Hematopoietic multipotent progenitor cell treated with erythropoietin and hydrocortisone succinate and interleukin-3 and kit ligand, for 17 days (in vitro differentiated cells): ENCODE measurements at regions not wholly inside any gene's neighbourhood (a gene's known extent, or its start where the extent isn't known, plus 50 kb on each side); places are given as distances from the start of the nearest gene placed in this dataset.

Experiments
- DNase-seq: peaks from one replicate; pipeline ENCODE4 v3.0.0-alpha.2; 2015; ENCODE audit warnings: low spot score

- no peak for DNase-seq
Measured at GRCh38 chr7:25953859-25954258, 198.1 kb upstream of the NFE2L3 start.

GRCh38 chr7:25954395-25954794, 197.6 kb upstream of the NFE2L3 start:
- no peak for DNase-seq

GRCh38 chr7:25959168-25959734, 192.7 kb upstream of the NFE2L3 start:
- DNase-seq, result no peak

GRCh38 chr7:25963733-25964132, 188.3 kb upstream of the NFE2L3 start:
- DNase-seq, result no peak

DNA sequence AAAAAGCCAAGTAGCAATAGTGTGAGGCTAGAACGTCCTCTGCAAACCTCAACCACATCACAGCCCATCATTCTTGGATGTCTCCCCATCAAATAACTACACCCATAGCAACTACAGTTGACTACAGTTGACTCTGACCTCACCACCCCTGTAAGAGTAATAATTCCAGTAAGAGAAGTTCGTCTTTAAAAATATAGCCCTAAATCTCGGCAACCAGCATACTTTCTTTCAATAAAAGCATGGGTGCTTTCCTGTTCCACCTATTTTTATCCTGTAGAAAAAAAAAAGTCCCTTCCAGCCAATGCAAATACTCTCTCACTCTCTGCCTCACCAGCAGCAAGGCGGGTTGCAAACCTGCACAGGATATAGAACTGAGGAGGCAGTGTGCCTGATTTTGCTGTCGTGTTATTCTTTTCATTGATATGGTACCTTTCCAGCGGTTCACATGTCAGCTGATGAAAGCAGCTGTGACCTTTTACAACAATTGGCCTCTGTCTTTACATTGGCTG, 187.5 kb upstream of the NFE2L3 start:
- no peak for DNase-seq

DNA sequence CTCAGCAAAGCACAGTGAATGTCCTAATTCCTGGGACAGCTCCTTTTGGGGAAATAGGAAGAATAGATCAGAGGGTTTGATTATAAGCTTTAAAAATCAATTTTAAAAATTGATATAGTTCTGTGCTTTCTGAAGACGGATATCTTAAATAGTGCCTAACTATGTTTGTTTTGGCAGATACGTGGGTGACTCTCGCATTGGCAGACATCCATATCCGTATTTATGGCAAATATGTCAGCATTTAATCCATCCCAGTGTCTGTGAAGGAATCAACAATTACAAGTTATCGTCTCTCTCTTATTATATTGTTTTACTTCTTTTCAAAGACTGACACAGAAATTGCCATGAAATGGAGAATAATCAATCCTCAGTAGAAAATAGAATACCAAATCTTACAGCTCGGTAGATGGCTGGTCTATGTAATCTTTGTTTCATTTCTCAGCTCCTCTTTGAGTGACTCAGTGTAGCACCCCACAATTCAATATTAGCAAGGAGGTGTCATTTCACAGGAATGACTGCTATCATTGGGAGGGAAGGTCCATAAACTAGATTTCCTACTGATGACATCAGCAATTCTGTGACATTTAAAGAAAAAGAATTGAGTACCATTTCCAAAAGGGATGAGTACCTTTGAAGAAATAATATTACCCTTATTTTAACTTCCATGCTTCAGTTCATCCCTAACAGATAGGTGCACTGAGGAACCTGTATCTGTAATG, 186.4 kb upstream of the NFE2L3 start:
- no peak for DNase-seq

DNA sequence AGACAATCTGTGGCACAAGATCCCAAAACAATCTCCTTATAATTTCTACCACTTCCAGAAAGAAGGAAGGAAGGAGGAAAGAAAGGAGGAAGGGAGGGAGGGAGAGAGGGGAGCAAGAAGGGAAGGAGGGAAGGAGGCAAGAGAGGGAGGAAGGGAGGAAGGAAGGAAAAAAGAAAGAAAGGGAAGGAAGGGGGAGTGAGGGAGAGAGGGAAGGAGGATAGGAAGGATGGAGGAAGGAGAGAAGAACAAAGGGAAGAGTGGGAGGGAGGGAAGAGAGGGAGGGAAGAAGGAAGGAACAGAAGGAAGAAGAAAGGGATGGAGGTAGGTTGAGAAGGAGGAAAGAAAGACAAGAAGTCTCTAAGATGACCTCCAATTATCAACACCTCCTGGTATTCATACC, 185.5 kb upstream of the NFE2L3 start:
- DNase-seq, result no peak

DNA sequence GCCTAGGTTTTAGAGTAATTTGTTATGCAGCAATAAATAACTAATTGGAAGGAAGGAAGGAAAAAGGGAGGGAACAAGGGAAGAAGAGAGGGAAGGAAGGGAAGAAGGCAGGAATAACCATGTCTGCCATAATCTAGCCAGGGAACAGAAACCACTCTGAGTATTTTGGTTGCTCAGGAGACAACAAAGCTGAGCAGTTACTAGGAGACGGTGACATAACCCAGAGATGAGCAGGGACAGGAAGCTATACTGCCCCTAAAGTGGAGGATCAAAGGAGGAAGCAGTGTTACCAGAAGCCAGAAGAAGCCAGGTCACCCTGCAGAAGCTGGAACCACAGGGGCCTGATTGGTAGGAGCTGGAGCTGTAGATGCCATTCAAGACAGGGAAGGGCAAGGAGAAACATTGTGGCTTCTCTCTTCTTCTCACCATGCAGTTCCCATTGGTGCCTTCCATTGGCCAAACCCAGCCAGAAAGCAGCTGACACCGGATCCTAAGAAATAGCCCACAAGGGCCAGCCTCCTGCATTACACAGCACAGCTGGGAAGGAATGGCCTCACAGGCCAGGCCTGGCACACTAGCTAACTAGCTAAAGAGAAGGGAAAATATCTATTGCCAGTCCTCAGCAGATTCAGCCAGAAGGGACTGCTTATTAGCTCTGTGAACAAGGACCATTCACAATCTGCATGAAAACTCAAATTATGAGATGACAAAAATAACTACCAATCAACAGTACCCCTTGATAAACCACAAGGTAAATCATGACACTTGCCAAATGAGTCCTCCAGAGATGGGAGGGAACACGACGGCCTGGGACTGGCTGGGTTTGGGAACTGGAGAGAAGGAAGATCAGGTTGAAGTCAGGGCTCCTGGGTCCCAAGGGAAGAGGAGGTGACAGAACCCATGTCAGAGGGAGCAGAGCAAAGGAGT, 184.5 kb upstream of the NFE2L3 start:
- no peak for DNase-seq

DNA sequence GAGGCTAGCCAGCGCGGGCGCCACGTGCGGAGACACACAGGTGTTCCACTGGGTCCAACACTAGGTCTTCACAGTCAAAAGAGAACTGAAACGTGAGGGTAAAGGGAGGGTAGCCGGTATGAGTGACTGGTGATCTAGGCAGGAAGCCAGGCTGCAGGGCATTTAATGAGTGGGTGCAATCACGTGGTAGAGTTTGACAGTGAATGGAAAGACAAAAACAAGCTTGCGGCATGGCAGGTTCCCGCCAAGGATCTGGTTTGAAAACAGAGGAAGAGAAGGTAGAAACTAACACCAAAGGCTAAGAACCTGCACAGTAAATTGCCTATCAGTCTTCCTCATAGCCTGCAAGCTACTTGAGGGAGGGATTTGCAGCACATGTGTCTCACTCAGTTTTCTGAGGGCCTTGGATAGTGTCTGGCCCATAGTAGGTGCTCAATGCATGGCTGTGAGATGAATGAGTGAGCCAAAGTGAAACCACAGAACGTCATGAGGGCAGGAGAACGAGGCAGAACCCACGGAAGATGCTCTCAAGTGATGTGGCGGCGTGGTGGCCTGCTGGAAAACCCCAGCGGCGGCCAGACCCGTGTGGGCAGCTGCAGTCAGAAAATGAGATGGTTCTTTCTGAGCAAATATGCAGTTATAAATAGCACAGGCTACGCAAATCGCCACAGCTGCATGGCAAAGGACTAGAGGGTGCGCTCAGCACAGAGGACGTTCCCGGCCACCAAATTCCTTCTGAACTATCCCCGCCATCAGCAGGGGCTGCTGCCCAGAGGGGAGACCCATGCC, 183.6 kb upstream of the NFE2L3 start:
- DNase-seq, result no peak

DNA sequence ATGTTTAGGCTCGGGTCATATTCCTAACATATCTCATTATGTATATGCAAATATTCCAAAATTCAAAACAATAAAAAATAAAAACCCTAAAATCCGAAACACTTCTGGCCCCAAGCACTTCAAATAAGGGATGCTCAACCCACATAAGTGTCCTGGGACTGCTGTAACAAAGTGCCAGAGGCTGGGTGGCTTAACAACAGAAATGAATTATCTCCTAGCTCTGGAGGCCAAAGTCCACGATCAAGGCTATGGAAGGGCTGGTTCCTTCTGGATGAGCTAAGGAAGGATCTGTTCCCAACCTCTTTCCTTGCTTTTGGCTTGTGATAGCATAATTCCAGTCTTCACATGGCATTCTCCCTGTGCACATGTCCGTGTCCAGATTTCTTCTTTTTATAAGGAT, 181.6 kb upstream of the NFE2L3 start:
- no peak for DNase-seq

DNA sequence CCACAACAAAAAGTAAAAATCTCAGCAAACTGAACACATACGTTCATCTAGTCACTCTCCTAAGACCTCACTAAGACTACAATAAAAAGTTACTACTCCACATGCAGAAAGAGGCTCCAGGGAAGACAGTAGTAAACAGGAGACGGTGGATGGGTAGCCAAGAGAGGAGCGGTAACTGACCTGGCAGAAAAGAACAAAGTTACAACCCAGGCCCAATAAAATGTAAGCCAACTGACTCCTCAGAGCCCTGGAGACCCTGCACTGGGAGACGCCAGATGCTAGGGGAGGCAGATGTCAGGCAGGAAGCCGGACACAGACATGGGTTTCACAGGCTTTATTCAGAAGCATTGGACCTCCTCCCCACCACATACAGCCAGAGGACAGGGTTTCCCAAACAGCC, 181.1 kb upstream of the NFE2L3 start:
- no peak for DNase-seq

GRCh38 chr7:25976630-25977029, 175.4 kb upstream of the NFE2L3 start:
- no peak for DNase-seq

- DNase-seq, result no peak
Measured at GRCh38 chr7:25978466-25978865, 173.5 kb upstream of the NFE2L3 start.

GRCh38 chr7:25979605-25980004, 172.4 kb upstream of the NFE2L3 start:
- no peak for DNase-seq

DNA sequence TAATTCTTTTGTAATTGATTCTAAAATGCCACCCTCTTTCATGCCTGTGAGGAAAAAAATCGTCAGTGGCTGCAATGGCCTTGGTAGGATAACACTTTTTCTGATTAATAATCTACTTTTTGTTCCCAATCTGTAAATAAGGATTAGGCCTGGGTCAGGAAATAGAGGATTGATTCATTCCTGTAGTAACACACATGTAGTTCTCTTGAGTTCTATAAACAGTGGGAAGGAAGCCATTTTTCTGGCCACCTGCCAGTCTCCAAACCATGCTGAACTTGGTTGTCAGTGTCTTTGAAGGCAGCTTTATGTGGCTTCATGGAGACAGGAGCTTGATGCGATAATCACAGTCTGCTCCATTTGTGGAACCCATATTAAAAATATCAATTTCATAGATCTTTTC, 169.3 kb upstream of the NFE2L3 start:
- no peak for DNase-seq

- no peak for DNase-seq
Measured at GRCh38 chr7:25985196-25985595, 166.8 kb upstream of the NFE2L3 start.

- DNase-seq, result no peak
Measured at GRCh38 chr7:25988640-25989039, 163.4 kb upstream of the NFE2L3 start.

DNA sequence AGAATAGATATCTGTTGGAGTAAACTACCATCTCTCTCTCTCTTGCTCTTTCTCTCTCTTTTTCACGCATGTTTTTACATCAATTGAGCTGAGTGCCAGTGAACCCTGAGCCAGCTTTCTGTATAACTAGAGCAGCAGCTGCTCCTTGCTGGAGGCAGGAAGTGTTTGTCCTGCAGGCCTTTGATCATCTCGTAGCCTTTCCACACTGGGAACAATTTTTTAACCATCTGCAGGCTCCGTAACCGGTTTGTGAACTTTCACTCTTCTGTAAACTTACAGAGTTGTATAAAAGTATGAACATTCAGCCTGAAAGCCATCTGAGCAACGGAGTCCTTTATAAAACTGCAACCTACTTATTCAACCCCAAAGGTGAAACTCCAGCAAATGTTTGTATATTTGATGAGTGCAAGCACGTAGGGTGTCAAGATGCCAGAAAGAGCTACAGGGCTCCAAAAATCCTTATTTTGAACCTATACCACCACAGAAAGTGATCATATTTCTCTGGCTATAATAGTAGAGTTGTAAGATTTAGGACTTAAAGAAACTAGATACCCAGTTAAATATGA, 162.8 kb upstream of the NFE2L3 start:
- no peak for DNase-seq

GRCh38 chr7:25994433-25994994, 157.5 kb upstream of the NFE2L3 start:
- no peak for DNase-seq

DNA sequence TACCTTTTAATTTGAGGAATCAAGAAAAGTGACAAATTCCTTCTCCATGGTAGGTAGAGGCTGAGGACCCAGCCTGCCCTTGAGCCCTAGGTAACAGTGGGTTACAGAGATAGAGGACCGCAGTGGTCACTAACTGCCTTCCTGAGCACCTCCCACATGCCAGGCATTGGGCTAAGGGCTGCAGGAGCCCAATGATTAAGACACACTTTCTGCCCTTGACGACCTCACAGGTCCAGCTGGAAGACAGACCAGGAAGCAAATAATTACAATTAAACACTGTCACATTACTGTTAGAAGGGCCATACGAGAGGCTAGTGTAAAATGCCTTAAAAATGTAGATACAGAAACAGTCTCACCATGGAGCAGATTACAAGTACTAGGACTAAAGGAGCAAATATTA, 156.8 kb upstream of the NFE2L3 start:
- DNase-seq, result no peak

DNA sequence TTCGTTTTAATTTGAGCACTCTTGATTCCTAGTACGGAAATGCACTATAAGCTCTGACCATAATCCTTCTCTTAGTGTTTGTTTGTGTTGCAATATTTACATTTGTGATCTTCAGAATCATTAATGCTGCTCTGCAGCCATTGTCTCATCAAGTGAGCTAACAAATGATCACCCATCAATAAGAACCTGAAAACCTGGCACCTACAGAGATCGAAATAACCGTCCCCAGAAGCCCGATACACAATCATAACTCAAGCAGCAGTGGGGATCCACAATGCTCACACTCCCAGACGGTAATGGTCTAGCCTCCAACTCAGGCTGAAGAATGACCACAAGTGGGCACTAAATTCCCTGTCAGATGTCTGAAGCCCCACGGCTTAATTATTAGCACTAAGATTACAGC, 156.0 kb upstream of the NFE2L3 start:
- DNase-seq, result no peak
